ENCODE measurements at regions not wholly inside any gene's neighbourhood (a gene's known extent, or its start where the extent isn't known, plus 50 kb on each side); places are given as distances from the start of the nearest gene placed in this dataset.
A peak's percentile ranks its signal among the peaks of the same experiment; 100 is the strongest.

DNA sequence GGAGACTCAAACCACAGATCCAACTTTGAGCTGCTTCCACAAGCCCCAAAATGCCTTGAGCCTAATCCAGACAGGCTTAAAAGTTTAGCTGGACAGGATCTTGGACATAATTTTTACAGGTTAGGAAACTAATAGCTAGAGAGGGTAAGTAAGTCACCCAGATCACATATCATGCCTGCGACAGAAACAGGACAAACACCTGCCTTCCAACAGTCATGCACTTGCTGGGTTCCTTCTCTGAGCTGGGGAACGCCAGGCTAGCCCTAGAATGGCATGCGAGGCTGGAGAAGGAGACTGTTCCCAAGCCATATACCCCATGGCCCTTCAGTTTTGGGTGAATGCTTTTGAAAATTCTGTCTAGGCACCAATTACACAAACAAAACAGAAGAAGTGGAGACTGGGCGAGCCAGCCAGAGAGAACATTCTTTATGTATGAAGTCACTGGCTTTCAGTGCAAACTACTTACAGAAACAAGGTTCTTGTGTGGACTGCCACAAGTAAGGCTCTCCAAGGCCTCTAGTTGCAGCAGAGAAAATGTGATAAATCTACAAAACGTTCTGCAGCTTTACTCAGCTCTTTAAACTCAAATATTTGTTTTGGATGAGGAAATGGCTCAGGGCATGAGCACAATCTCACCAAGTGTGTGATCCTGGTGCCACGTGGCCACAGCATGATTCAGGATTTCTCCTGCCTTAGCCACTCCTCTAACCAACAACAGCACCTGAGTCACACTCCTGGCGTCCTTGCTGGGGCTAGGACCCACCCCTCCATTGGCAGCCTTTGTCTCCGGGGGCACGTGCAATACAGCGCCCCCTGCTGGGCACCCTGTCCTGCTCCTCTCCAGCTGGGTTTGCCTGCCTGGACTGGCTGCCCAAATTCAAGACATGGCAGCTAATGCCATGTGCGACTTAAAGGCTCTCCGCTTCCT is 73.4 kb upstream of the UBL3 start (continued):
- TF ChIP-seq ZNF281 (CRISPR knock-in tag; IDR thresholded peaks at IDR 0.05), result 0 out of 2 replicates have a peak, but pooled peaks have one; percentile 39
- TF ChIP-seq, protein P1, sequence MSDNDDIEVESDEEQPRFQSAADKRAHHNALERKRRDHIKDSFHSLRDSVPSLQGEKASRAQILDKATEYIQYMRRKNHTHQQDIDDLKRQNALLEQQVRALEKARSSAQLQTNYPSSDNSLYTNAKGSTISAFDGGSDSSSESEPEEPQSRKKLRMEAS (CRISPR knock-in tag; IDR thresholded peaks at IDR 0.05), result peak; percentile 93
- TF ChIP-seq TEAD1 (CRISPR knock-in tag; IDR thresholded peaks at IDR 0.05), result no peak
- TF ChIP-seq, protein P2, sequence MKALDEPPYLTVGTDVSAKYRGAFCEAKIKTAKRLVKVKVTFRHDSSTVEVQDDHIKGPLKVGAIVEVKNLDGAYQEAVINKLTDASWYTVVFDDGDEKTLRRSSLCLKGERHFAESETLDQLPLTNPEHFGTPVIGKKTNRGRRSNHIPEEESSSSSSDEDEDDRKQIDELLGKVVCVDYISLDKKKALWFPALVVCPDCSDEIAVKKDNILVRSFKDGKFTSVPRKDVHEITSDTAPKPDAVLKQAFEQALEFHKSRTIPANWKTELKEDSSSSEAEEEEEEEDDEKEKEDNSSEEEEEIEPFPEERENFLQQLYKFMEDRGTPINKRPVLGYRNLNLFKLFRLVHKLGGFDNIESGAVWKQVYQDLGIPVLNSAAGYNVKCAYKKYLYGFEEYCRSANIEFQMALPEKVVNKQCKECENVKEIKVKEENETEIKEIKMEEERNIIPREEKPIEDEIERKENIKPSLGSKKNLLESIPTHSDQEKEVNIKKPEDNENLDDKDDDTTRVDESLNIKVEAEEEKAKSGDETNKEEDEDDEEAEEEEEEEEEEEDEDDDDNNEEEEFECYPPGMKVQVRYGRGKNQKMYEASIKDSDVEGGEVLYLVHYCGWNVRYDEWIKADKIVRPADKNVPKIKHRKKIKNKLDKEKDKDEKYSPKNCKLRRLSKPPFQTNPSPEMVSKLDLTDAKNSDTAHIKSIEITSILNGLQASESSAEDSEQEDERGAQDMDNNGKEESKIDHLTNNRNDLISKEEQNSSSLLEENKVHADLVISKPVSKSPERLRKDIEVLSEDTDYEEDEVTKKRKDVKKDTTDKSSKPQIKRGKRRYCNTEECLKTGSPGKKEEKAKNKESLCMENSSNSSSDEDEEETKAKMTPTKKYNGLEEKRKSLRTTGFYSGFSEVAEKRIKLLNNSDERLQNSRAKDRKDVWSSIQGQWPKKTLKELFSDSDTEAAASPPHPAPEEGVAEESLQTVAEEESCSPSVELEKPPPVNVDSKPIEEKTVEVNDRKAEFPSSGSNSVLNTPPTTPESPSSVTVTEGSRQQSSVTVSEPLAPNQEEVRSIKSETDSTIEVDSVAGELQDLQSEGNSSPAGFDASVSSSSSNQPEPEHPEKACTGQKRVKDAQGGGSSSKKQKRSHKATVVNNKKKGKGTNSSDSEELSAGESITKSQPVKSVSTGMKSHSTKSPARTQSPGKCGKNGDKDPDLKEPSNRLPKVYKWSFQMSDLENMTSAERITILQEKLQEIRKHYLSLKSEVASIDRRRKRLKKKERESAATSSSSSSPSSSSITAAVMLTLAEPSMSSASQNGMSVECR (CRISPR knock-in tag; IDR thresholded peaks at IDR 0.05; ENCODE audit: borderline replicate concordance), result 0 out of 2 replicates have a peak, but pooled peaks have one; percentile 51
- TF ChIP-seq, protein P3, sequence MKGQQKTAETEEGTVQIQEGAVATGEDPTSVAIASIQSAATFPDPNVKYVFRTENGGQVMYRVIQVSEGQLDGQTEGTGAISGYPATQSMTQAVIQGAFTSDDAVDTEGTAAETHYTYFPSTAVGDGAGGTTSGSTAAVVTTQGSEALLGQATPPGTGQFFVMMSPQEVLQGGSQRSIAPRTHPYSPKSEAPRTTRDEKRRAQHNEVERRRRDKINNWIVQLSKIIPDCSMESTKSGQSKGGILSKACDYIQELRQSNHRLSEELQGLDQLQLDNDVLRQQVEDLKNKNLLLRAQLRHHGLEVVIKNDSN (CRISPR knock-in tag; IDR thresholded peaks at IDR 0.05), result peak; percentile 63
- peak; percentile 91 for TF ChIP-seq GABPB1 (CRISPR knock-in tag; IDR thresholded peaks at IDR 0.05)
- TF ChIP-seq NR1H2 (CRISPR knock-in tag; IDR thresholded peaks at IDR 0.05), result no peak
- 0 out of 2 replicates have a peak, but pooled peaks have one; percentile 31 for TF ChIP-seq FOXK1 (CRISPR knock-in tag; IDR thresholded peaks at IDR 0.05)
- TF ChIP-seq NFE2L1 (CRISPR knock-in tag; IDR thresholded peaks at IDR 0.05), result peak; percentile 71; the same call in 1 of the 2 replicates
- TF ChIP-seq ZNF423 (CRISPR knock-in tag; IDR thresholded peaks at IDR 0.05), result peak; percentile 38

GRCh38 chr13:29922896-29923295 is 72.5 kb upstream of the UBL3 start:
- Mint-ChIP-seq H3K9me3 (peaks cover 9% of the 10 kb centered on the region), H3K36me3 (no peaks in the 10 kb centered on the region), H3K27ac (no peak overlapping the region), H3K4me3 (no peak overlapping the region), H3K27me3 (ENCODE audit: low read depth) (peaks cover 16% of the 10 kb centered on the region), H3K4me1 (peaks cover 18% of the 10 kb centered on the region)
- ChIA-PET POLR2A (interaction anchor here (0.6 to 0.7 kb wide), 2 partner anchors 74 to 104 kb away, joined by 3 read pairs; no protein-coding TSS in a partner anchor), CTCF (interaction anchor here (1.0 to 2.8 kb wide), 6 partner anchors 9 to 192 kb away, joined by 3 to 23 read pairs (median 6); no protein-coding TSS in a partner anchor)
- no peak for ATAC-seq
- DNase-seq (ENCODE audit: low spot score), result no peak
- TF ChIP-seq ZBTB21 (CRISPR knock-in tag; IDR thresholded peaks at IDR 0.05; ENCODE audit: borderline replicate concordance), result no peak
- TF ChIP-seq NFE2L1 (CRISPR knock-in tag; IDR thresholded peaks at IDR 0.05), result no peak
- no peak for TF ChIP-seq SMAD4 (CRISPR knock-in tag; IDR thresholded peaks at IDR 0.05)
- TF ChIP-seq FOXK1 (CRISPR knock-in tag; IDR thresholded peaks at IDR 0.05), result no peak
- TF ChIP-seq, protein P3 (CRISPR knock-in tag; IDR thresholded peaks at IDR 0.05), result no peak
- no peak for TF ChIP-seq RELA (CRISPR knock-in tag; IDR thresholded peaks at IDR 0.05; ENCODE audit: borderline replicate concordance)
- TF ChIP-seq CBFB (CRISPR knock-in tag; IDR thresholded peaks at IDR 0.05; ENCODE audit: low read depth), result no peak
- TF ChIP-seq, protein P4, sequence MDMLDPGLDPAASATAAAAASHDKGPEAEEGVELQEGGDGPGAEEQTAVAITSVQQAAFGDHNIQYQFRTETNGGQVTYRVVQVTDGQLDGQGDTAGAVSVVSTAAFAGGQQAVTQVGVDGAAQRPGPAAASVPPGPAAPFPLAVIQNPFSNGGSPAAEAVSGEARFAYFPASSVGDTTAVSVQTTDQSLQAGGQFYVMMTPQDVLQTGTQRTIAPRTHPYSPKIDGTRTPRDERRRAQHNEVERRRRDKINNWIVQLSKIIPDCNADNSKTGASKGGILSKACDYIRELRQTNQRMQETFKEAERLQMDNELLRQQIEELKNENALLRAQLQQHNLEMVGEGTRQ (CRISPR knock-in tag; IDR thresholded peaks at IDR 0.05), result no peak
- TF ChIP-seq NR3C1 (CRISPR knock-in tag; conservative IDR thresholded peaks at IDR 0.05; ENCODE audit: low read depth), result no peak
- no peak for TF ChIP-seq SMAD3 (CRISPR knock-in tag; IDR thresholded peaks at IDR 0.05; ENCODE audit: borderline replicate concordance)
- no peak for TF ChIP-seq NR2C2 (CRISPR knock-in tag; IDR thresholded peaks at IDR 0.05)
- no peak for TF ChIP-seq PREB (CRISPR knock-in tag; IDR thresholded peaks at IDR 0.05; ENCODE audit: borderline replicate concordance)
- no peak for TF ChIP-seq FOXP1 (CRISPR knock-in tag; IDR thresholded peaks at IDR 0.05; ENCODE audit: borderline replicate concordance)
- TF ChIP-seq OVOL2 (CRISPR knock-in tag; IDR thresholded peaks at IDR 0.05; ENCODE audit: borderline replicate concordance), result no peak
